Neural progenitor cell (in vitro differentiated cells): ENCODE measurements at regions not wholly inside any gene's neighbourhood (a gene's known extent, or its start where the extent isn't known, plus 50 kb on each side); places are given as distances from the start of the nearest gene placed in this dataset.

Source experiments
- EZH2 ChIP-seq: fragments of 200-600 bp; sonication (generic); IDR thresholded peaks from 2 replicates; pipeline ENCODE4 v1.6.1; 2017; ENCODE audit warnings: antibody characterized with exemption, mild to moderate bottlenecking, moderate library complexity
- EZH2phosphoT487 ChIP-seq: fragments of 200-600 bp; sonication (generic); IDR thresholded peaks from 2 replicates; pipeline ENCODE4 v1.6.1; 2017; ENCODE audit warnings: antibody characterized with exemption
- TF ChIP-seq, protein P1 (sequence below): fragments of 200-600 bp; sonication (generic); IDR thresholded peaks from 2 replicates; pipeline ENCODE4 v1.5.1; 2017; ENCODE audit warnings: antibody characterized with exemption, mild to moderate bottlenecking

DNA sequence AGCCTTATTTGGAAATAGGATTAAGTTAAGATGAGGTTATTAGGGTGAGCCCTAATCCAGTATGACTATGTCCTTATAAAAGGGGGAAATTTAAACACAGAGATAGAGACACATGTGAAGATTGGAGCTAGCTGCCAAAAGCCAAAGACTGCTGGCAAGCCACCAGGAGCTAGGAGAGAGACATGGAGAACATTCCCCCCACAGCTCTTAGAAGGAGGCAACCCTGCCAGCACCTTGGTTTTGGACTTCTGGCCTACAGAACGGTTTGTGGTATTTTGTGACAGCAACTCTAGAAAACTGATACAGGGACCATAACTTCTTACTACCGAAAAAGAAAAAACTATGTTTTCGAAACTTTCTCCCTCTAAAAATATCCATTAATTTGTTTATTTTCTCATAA lies 245.3 kb upstream of the RARB start:
- TF ChIP-seq EZH2 (no peak), EZH2phosphoT487 (no peak)
- TF ChIP-seq, protein P1, sequence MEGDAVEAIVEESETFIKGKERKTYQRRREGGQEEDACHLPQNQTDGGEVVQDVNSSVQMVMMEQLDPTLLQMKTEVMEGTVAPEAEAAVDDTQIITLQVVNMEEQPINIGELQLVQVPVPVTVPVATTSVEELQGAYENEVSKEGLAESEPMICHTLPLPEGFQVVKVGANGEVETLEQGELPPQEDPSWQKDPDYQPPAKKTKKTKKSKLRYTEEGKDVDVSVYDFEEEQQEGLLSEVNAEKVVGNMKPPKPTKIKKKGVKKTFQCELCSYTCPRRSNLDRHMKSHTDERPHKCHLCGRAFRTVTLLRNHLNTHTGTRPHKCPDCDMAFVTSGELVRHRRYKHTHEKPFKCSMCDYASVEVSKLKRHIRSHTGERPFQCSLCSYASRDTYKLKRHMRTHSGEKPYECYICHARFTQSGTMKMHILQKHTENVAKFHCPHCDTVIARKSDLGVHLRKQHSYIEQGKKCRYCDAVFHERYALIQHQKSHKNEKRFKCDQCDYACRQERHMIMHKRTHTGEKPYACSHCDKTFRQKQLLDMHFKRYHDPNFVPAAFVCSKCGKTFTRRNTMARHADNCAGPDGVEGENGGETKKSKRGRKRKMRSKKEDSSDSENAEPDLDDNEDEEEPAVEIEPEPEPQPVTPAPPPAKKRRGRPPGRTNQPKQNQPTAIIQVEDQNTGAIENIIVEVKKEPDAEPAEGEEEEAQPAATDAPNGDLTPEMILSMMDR, result no peak
